Activated T-cell treated with anti-CD3 and anti-CD28 coated beads for 1 hour (primary cell): ENCODE measurements at regions not wholly inside any gene's neighbourhood (a gene's known extent, or its start where the extent isn't known, plus 50 kb on each side); places are given as distances from the start of the nearest gene placed in this dataset.
"Not testable (repeated sequence)": the region's sequence is repeated elsewhere in the genome, so short reads cannot be mapped to it uniquely, and the experiment has no call there.

Experiments
- DNase-seq: peaks from one replicate; pipeline ENCODE4 v3.0.0-alpha.2; 2020; ENCODE audit warnings: low read depth

GRCh38 chr1:29408831-29409605 is 172.7 kb downstream of the PTPRU start:
- DNase-seq: no peak

GRCh38 chr1:29406814-29407213 is 170.5 kb downstream of the PTPRU start:
- DNase-seq: no peak

- DNase-seq: not testable (repeated sequence)
These were observed 163.9 kb downstream of the PTPRU start for GRCh38 chr1:29400203-29400602.

GRCh38 chr1:29399465-29399864 is 163.1 kb downstream of the PTPRU start:
- no peak for DNase-seq

GRCh38 chr1:29398431-29398830 is 162.1 kb downstream of the PTPRU start:
- no peak for DNase-seq

GRCh38 chr1:29397981-29398380 is 161.7 kb downstream of the PTPRU start:
- no peak for DNase-seq

GRCh38 chr1:29397256-29397590 is 160.9 kb downstream of the PTPRU start:
- no peak for DNase-seq

GRCh38 chr1:29396438-29397255 is 160.3 kb downstream of the PTPRU start:
- DNase-seq: no peak

GRCh38 chr1:29395736-29396437 is 159.6 kb downstream of the PTPRU start:
- no peak for DNase-seq

- no peak for DNase-seq
These were observed 158.4 kb downstream of the PTPRU start for GRCh38 chr1:29394521-29395225.

- DNase-seq: no peak
These were observed 157.1 kb downstream of the PTPRU start for GRCh38 chr1:29393451-29393826.

GRCh38 chr1:29392486-29393450 is 156.4 kb downstream of the PTPRU start:
- DNase-seq: no peak

GRCh38 chr1:29392036-29392435 is 155.7 kb downstream of the PTPRU start:
- DNase-seq: no peak

GRCh38 chr1:29391362-29391880 is 155.1 kb downstream of the PTPRU start:
- no peak for DNase-seq

- DNase-seq: no peak
These were observed 154.4 kb downstream of the PTPRU start for GRCh38 chr1:29390491-29391361.

GRCh38 chr1:29390075-29390474 is 153.8 kb downstream of the PTPRU start:
- no peak for DNase-seq

GRCh38 chr1:29389533-29390041 is 153.3 kb downstream of the PTPRU start:
- DNase-seq: no peak

GRCh38 chr1:29388884-29389283 is 152.6 kb downstream of the PTPRU start:
- no peak for DNase-seq

- DNase-seq: no peak
These were observed 151.8 kb downstream of the PTPRU start for GRCh38 chr1:29388170-29388569.

GRCh38 chr1:29387210-29387609 is 150.9 kb downstream of the PTPRU start:
- DNase-seq: no peak
